Amniotic stem cell (primary cell): ENCODE measurements at regions not wholly inside any gene's neighbourhood (a gene's known extent, or its start where the extent isn't known, plus 50 kb on each side); places are given as distances from the start of the nearest gene placed in this dataset.
"Not testable (repeated sequence)": the region's sequence is repeated elsewhere in the genome, so short reads cannot be mapped to it uniquely, and the experiment has no call there.

Experiments
- DNase-seq: peaks from one replicate; lab custom pipeline; 2025; lab: John Stamatoyannopoulos, UW

DNA sequence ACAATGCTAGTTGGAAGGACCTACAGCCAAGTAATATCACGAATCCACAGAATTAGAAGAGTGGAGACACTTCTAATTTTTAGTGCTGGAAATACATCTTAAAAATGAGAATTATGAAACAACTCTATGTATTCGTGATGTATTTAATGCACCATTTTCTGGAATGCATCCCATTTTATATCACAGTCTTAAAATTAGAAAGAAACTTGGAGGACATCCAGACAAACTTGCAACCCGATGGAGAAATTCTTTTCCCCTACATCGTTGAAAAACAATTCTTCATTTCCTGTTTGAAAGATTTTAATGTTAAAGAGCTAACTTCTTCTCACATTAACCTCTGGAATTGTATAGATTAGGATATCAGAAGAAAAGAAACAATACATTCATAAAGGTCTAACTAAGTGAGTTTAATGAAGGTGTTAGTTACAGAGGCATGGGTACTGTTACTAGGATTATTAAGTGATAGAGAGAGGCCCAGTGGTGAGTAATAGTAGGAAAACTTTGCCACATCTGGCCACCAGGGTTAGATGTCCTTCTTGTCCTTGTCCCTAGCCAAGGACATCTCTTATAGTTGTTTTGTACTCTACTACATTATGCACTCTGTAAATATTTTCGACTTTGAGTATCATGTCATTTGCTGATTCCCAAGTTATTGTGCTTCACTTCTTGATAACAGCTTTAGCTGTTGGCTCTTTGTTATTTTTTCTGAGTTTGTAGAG, 502.4 kb upstream of the PTCHD4 start:
- no peak for DNase-seq

DNA sequence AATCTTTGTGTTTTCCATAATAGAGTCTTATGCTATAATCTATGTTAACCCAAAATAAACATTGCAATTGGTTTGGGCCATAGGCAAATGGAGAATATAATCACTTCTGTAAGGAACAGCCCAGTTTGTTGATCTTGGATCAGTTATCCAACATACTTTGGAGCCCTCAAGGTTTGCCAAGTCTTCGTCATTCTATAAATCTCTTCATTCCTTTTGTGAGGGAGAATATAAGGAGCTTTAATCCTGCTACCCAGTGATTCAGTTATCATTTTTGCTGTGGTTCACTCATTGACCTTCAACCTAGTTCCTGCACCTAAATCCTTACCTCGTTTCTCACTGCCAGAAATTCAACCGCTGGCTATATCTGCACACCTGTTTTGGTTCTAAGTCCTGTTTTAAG, 500.3 kb upstream of the PTCHD4 start:
- DNase-seq: peak; percentile 69

DNA sequence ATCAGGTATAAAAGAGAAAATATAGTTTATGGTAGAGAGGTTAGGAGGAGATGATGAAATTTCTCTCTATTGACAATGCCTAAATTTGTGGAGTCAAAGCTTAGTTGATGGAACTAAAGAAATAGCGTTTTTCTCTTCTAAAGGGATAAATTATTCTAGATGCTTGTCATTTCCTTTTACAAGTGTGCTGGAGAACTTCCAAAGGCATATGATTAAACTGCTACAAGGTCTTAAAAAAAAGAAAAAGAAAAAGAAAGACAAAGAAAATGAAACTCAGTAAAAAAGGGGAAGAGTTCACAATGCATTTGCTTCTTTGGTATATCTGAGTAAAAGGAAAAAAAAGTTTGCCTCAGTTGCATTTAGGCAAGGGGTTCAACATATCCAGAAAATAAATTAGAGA, 499.8 kb upstream of the PTCHD4 start:
- no peak for DNase-seq

DNA sequence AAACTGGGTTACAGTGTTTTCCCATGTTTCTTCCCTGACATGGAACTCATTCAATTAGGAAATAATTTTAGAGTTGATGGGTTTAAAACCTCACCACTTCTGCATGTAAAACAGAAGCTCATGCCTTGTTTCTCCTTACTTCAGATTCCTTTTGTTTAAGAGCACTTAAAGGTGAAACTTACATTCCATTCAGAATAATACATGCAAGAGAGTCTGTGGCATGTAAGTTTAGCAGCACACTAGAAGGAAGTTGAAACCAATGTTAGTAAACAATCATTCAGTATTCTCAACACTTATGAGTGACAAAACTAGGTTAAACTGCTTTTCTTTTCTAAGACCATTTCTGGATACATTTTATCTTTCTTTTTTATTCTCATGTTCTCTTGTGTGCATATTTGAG, 495.6 kb upstream of the PTCHD4 start:
- DNase-seq: no peak

DNA sequence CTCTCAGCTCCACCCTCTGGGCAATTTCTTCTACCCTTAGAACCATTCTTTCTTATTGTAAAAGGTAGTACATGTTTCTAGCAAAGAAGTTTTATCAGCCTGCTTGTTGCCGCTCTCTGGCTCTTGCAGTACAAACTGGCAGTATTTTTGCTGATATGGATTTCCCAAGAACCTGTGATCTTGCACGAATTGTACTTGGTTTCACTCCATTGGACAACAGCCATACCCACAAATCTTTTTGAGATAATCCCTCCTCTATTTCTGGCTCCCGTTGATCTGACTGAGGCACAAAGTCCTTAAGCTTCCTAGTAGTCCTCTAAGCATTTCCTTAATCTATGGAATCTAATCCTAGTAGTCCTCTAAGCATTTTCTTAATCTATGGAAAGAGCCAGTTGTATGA, 487.0 kb upstream of the PTCHD4 start:
- DNase-seq: no peak

DNA sequence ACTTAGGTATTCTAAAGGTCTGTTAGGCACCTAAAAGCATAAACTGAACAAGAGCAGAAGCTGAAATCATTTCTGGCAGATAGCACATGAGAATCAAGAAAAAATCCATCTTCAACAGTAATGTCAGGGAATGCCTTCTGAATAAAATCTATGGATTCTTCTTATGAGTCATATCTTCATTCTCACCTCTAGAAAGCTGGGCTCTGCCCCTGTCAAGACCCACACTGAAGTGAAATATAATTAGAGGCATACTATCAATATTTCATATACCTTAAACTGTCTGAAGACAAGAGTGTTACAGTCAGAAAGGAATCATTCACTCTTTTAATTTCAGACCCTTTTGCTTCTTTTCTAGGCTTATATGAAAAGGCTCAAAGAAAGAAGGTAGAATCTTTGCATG, 485.8 kb upstream of the PTCHD4 start:
- no peak for DNase-seq

DNA sequence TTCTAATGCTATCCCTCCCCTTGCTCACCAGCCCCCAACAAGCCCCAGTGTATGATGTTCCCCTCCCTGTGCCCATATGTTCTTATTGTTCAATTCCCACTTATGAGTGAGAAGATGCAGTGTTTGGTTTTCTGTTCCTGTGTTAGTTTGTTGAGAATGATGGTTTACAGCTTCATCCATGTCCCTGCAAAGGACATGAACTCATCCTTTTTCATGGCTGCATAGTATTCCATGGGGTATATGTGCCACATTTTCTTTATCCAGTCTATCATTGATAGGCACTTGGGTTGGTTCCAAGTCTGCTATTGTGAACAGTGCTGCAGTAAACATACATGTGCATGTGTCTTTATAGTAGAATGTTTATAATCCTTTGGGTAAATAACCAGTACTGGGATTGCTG, 480.2 kb upstream of the PTCHD4 start:
- not testable (repeated sequence) for DNase-seq

DNA sequence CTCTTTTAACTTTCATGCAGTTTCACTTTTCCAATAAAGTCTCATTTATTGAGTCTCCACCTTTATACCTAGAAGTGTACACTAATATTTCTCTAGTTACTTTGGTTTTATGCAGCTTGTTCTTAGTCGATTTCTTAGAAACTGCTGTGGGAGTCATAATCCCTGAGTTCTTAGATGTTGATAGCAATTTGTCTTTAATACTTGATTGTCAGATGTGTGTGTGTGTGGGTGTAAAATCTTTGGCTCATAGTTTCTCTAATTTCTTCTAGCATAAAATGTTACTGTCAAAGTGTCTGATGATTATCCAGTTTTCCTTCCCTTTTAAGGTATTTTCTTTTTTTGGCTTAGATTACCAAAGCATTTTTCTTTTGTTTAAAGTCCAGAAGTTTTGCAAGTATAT, 473.8 kb upstream of the PTCHD4 start:
- no peak for DNase-seq

DNA sequence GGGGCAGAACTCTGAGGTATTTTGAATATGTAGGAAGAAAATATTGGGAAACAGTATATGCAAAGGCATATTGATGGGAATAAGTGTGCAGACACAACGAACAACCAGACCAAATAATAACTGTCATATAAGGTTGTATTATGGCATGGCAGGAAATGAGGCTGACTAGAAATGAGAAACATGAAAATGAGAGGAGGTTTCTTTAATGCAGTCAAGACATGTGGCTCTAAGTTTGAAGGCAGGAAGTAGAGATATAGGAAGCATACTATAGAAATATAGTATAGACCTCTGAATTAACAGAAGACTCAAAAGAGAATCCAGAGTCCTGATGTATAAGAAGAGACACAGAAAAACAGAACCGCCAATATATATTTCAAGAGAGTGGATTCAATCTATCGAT, 459.7 kb upstream of the PTCHD4 start:
- DNase-seq: no peak

DNA sequence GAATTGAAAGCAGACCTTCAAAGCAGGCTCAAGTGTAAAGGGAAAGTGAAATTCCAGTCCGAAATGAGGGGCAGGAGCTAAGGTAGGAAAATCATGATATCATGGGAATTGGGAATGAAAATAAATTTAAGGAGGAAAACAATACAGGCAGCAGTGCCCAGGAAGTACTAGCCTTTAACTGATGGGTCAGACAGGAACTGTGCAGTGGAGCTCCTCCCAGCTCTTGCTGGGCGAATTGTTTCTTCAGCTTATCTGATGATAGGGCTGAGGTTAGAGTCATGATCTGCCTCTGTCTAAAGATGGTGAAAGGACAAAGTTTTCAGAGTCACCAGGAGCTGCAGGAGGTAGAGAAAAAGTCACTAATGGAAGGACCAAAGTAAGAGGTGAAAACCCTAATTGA, 457.9 kb upstream of the PTCHD4 start:
- DNase-seq: no peak

DNA sequence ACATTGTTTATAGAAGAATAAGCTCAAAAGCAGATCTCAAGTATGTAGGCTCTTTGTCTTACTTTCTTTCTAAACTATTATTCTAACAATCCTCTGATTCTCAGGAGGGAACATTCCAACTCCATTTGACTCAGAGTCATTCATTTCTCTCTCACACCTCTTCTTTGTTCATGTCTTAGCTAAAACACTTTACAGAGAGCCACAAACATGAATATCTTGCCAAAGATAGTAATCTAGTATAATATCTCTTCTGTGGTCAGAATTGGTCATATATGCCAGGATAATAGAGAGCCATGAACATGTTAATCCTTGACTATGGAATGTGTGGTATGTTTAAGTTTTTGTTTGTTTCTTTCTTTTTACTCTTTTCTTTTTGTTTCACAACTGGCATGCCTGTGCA, 456.0 kb upstream of the PTCHD4 start:
- DNase-seq: no peak

DNA sequence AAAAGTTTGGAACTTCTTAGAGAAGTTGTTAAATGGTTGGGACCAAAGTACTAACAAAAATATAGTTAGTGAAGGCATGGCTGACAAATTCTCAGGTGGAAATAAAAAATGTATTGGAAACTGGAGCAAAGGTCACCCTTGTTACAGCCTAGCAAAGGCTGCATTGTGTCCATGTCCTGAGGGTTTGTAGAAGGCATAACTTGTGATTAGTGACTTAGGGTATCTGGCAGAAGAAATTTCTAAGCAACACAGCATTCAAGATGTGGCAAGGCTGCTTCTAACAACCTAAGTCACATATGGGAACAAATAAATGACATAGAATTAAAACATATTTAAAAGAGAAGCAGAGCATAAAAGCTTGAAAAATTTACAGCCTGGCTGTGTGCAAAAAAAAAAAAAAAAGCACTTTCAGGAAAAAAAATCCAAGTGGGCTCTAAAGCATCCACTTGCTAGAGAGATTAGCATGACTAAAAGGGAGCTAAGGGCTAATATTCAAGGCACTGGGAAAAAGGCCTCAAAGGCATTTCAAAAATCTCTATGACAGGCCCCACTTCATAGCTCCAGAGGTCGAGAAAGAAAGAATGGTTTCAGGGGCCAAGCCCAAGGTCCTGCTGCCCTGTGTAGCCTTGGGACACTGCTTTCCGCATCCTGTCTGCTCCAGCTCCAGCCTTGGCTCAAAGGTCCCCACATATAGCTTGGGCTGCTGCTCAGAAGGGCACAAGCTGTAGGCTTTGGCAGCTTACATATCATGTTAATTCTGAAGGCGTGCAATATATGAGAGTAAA, 453.2 kb upstream of the PTCHD4 start:
- DNase-seq: no peak

DNA sequence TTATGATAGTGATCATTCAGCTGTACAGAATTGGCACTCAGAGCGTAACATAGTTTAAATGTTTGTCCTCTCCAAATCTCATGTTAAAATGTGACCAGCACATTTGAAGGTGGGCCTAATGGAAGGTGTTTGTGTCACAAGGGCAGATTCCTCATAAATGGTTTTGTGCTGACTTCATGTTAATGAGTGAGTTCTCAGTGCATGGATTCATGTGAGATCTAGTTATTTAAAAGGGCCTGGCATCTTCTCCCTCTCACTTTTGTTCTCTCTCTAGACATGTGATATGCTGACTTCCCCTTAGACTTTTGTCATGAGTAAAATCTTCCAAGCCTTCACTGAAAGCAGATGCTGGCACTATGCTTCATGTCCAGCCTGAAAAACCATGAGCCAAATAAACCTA, 452.4 kb upstream of the PTCHD4 start:
- no peak for DNase-seq

DNA sequence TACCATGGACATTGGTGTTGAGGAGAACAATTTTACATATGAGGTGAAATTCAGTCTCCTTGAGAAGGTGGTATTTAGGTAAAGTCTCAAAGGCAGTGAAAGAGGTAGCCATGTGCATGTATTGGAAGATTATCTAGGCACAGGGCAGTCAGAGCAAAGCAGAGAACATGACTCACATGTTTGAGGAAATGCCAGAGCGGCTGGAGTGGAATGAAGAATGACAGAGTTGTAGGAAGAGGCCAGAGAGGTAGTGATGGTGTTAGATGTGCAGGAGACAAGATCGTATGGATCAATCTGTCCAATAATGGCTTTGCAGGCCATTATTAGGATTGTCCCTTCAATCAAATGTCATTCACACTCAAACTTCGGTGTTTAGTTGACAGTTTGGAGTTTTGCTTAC, 449.4 kb upstream of the PTCHD4 start:
- DNase-seq: peak; percentile 10

DNA sequence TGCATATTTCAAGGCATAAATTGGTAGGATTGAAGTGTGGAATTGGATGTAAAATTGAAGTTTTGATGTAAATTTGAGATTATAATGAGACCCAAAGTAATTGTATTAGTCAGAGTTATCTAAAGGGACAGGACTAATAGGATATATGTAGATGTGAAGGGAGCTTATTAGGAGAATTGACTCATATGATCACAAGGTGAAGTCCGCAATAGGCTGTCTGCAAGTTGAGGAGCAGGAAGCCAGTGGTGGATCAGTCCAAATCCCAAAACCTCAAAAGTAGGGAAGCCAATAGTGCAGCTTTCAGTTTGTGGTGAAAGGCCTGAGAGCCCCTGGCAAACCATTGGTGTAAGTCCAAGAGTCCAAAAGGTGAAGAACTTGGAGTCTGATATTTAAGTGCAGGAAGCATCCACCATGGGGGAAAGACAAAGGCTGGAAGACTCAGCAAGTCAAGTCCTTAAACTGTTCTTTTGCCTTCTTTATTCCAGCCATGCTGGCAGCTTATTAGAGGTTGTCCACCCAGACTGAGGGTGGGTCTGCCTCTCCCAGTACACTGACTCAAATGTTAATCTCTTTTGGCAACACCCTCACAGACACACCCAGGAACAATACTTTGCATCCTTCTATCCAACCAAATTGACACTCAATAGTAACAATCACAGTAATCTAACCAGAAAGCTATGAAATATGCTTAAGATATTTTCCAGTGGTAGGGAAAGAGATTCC, 442.6 kb upstream of the PTCHD4 start:
- DNase-seq: no peak

DNA sequence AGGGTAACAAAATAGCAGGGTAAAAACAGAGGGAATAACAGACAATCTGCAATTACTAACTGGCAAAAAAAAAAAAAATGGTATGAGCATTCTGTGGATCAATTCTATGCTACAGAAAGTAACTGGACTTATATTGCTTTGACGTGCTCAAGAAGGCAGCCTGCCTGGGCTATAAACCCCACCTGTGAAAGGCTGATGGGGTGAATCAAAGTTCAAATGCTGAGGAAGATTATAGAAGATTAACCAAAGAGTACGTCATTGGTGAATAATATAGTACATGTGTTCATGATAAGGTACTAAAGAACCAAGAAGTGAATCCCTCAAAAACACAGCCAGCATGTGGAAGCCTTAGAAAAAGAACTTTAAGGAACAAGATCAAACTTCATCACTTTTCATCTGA, 441.9 kb upstream of the PTCHD4 start:
- DNase-seq: no peak

DNA sequence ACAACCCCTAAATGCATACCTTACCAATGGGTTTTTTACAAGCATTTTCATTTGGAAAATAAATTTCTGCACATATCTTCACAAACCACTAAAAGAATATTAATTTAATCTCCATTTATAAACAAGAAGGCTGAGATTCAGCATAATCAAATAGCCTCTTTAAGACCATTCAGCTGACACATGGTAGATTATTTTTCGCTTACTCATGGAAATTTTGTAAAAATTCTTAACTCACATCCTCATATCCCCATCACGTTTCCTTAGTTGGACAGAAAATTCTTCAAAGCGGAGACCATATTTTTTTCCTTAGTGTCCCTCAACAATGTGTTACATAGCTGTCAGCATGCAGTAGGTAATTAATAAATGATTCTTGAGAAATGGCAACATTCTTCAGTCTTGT, 439.6 kb upstream of the PTCHD4 start:
- no peak for DNase-seq

DNA sequence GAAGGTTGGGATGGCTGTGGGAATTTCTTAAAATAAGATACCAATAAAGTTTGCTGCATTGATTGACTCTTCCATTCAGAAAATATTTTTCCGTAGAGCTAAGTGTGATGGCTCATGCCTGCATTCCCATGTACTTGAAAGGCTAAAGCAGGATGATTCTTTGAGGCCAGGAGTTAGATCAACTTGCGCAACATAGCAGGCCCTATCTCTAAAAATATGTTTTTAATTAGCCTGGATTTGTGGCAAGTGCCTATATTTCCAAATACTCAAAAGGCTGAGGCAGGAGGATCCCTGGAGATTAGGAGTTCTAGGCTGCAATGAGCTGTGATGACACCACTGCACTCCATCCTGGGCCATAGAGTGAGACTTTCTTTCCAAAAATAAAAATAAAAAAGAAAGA, 431.2 kb upstream of the PTCHD4 start:
- no peak for DNase-seq

DNA sequence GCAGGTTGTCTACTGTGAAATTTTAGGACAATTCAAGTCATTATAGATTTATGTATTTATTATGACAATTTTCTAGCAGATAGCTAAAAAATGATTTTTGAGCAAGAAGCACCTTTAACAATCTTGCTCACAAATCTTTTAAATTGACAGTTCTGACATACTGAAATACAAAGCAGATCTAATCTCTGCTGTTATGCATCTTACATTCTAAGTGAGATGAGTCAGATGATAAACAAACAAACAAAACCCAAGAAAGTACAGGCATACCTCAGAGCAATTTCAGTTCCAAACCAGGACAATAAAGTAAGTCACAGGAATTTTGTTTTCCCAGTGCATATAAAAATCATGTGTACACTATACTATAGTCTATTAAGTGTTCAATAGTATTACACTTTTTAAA, 430.7 kb upstream of the PTCHD4 start:
- DNase-seq: no peak

DNA sequence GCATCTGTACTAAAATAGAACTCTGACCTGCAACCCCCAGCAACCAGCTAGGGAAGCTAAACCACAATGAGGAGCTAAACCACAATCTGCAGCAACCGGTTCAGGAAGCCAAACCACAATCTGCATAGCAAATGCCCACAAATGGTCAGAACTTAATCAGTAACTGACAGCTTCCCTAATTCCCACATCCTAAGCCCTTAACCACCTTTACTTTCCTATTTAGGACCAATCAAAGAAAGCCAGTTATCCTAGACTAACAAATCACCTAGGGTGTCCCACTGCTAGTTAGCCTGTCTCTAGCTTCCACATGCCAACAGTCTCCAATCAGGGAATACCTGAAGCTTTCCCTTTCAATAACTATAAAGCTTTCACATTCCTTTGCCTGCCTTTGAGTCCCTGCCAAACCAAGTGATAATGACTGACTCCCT, 424.6 kb upstream of the PTCHD4 start:
- no peak for DNase-seq

DNA sequence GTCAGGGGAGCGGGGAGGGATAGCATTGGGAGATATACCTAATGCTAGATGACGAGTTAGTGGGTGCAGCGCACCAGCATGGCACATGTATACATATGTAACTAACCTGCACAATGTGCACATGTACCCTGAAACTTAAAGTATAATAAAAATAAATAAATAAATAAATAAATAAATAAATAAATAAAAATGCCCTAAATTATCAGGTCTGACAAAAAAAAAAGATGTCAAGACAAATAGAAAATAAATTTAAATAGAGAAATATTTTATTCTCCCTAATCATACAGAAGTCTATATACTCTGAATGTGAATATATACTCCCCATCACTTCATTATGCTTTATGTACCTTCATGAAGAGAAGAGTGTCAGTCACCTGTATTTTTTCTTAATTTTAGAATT, 420.0 kb upstream of the PTCHD4 start:
- DNase-seq: not testable (repeated sequence)

DNA sequence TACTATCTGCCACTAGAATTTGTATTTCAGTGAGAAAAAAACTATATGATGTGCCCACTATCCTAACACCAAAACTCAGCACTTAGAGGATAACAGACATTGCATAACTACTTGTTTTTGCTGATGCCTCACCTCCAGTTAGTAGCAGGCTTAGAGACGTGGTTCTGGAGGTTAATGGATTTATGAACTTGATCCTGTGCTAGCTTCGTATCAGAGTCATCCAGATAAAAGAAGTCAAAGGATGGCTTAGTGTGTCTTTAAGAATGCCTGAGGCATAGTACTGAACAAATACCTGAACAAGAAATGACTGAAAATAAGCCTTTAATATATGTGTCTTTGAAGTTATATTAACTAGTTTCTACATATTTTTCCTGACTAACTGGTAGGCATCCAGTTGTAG, 414.9 kb upstream of the PTCHD4 start:
- DNase-seq: no peak

DNA sequence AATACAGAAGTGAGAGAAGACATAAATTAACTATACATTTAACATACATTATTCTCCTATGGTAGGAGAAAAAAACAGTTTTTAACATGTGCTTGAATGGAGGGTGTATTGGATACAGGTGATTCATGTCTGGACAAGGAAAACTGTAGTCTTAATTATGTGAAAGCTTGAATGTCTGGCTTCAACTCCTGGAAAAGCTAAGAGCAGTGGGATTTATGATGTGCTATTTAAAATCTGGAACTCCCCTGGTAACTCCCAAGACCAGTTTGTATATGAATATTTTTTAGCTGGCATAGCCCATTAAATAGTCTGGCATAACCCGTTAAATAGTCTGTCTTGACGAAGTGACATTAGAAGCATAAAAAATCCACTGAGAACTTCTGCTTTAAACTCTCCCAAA, 410.0 kb upstream of the PTCHD4 start:
- DNase-seq: no peak
